ENCODE measurements at regions not wholly inside any gene's neighbourhood (a gene's known extent, or its start where the extent isn't known, plus 50 kb on each side); places are given as distances from the start of the nearest gene placed in this dataset.

DNA sequence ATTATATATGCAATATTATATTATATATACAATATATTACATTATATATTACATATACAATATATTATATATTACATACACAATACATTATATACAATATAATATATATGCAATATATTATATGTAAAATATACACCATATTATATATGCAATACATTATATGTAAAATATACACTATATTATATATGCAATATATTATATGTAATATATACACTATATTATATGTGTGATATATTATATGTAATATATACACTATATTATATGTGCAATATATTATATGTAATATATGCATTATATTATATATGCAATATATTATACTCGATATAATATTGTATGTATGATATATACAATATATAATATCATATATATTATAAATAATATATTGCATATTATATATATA is 457.4 kb downstream of the SMARCA1 start:
- Histone ChIP-seq H3K36me3 (ENCODE audit: insufficient read depth, low read length) (no peaks in the 10 kb centered on the region), H3K4me1 (ENCODE audit: insufficient read depth, low read length, severe bottlenecking) (no peaks in the 10 kb centered on the region), H3K79me2 (ENCODE audit: insufficient read depth, low read length) (no peaks in the 10 kb centered on the region), H3K27me3 (ENCODE audit: insufficient read depth, low read length) (no peaks in the 10 kb centered on the region), H3K9me3 (ENCODE audit: low read length) (no peaks in the 10 kb centered on the region), H3K27ac (ENCODE audit: low read depth, low read length, poor library complexity, severe bottlenecking) (no peak overlapping the region), H3K9me2 (ENCODE audit: low read depth, low read length) (no peaks in the 10 kb centered on the region), H3K4me3 (ENCODE audit: low read depth, low read length, poor library complexity, severe bottlenecking) (no peak overlapping the region), H3F3A (ENCODE audit: insufficient read depth, low read length) (no peaks in the 10 kb centered on the region), H4K20me1 (ENCODE audit: insufficient read depth, low read length) (no peaks in the 10 kb centered on the region), H3K4me2 (ENCODE audit: low read length) (no peak overlapping the region), H2AFZ (ENCODE audit: low read length) (no peak overlapping the region), H3K9ac (ENCODE audit: low read length) (no peak overlapping the region)
- TF ChIP-seq EZH2 (IDR thresholded peaks at IDR 0.05; ENCODE audit: borderline replicate concordance, low read length): no peak
- TF ChIP-seq, protein P1, sequence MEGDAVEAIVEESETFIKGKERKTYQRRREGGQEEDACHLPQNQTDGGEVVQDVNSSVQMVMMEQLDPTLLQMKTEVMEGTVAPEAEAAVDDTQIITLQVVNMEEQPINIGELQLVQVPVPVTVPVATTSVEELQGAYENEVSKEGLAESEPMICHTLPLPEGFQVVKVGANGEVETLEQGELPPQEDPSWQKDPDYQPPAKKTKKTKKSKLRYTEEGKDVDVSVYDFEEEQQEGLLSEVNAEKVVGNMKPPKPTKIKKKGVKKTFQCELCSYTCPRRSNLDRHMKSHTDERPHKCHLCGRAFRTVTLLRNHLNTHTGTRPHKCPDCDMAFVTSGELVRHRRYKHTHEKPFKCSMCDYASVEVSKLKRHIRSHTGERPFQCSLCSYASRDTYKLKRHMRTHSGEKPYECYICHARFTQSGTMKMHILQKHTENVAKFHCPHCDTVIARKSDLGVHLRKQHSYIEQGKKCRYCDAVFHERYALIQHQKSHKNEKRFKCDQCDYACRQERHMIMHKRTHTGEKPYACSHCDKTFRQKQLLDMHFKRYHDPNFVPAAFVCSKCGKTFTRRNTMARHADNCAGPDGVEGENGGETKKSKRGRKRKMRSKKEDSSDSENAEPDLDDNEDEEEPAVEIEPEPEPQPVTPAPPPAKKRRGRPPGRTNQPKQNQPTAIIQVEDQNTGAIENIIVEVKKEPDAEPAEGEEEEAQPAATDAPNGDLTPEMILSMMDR (IDR thresholded peaks at IDR 0.05; ENCODE audit: low read length): no peak

DNA sequence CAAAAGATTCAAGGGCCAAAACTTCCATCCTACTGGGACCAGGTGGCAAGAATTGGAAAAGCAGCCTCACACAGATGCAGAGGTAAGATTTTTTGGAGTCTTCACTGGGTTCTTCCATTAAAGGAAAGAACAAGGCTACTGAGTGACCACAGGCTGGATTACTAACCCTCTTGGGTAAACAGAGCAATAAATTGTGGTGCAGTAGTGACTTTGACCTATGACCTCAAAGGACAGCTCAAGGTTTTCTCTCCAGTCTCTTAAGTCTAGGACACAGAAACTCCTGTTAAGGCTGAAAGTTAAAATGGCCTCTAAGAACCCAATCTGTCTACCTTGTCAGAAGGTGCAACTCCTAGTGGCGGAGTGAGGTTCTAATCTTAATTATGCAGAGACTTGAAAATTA is 464.9 kb downstream of the SMARCA1 start:
- Histone ChIP-seq H3K4me2 (ENCODE audit: low read length) (no peak overlapping the region), H3F3A (ENCODE audit: insufficient read depth, low read length) (no peaks in the 10 kb centered on the region), H4K20me1 (ENCODE audit: insufficient read depth, low read length) (no peaks in the 10 kb centered on the region), H2AFZ (ENCODE audit: low read length) (no peak overlapping the region), H3K4me1 (ENCODE audit: insufficient read depth, low read length, severe bottlenecking) (no peaks in the 10 kb centered on the region), H3K79me2 (ENCODE audit: insufficient read depth, low read length) (no peaks in the 10 kb centered on the region), H3K9me2 (ENCODE audit: low read depth, low read length) (no peaks in the 10 kb centered on the region), H3K36me3 (ENCODE audit: insufficient read depth, low read length) (no peaks in the 10 kb centered on the region), H3K9me3 (ENCODE audit: low read length) (no peaks in the 10 kb centered on the region), H3K27ac (ENCODE audit: low read depth, low read length, poor library complexity, severe bottlenecking) (no peak overlapping the region), H3K9ac (ENCODE audit: low read length) (no peak overlapping the region), H3K27me3 (ENCODE audit: insufficient read depth, low read length) (no peaks in the 10 kb centered on the region), H3K4me3 (ENCODE audit: low read depth, low read length, poor library complexity, severe bottlenecking) (no peak overlapping the region)
- no peak for TF ChIP-seq EZH2 (IDR thresholded peaks at IDR 0.05; ENCODE audit: borderline replicate concordance, low read length)
- TF ChIP-seq, protein P1 (IDR thresholded peaks at IDR 0.05; ENCODE audit: low read length): no peak

GRCh38 chrX:129043138-129043537 is 480.2 kb downstream of the SMARCA1 start:
- Histone ChIP-seq H3F3A (ENCODE audit: insufficient read depth, low read length) (no peaks in the 10 kb centered on the region), H3K9me2 (ENCODE audit: low read depth, low read length) (no peaks in the 10 kb centered on the region), H3K9ac (ENCODE audit: low read length) (no peak overlapping the region), H3K27ac (ENCODE audit: low read depth, low read length, poor library complexity, severe bottlenecking) (no peak overlapping the region), H4K20me1 (ENCODE audit: insufficient read depth, low read length) (no peaks in the 10 kb centered on the region), H3K4me1 (ENCODE audit: insufficient read depth, low read length, severe bottlenecking) (no peaks in the 10 kb centered on the region), H3K4me2 (ENCODE audit: low read length) (no peak overlapping the region), H3K9me3 (ENCODE audit: low read length) (no peaks in the 10 kb centered on the region), H3K79me2 (ENCODE audit: insufficient read depth, low read length) (no peaks in the 10 kb centered on the region), H3K36me3 (ENCODE audit: insufficient read depth, low read length) (no peaks in the 10 kb centered on the region), H2AFZ (ENCODE audit: low read length) (no peak overlapping the region), H3K27me3 (ENCODE audit: insufficient read depth, low read length) (no peaks in the 10 kb centered on the region), H3K4me3 (ENCODE audit: low read depth, low read length, poor library complexity, severe bottlenecking) (no peak overlapping the region)
- TF ChIP-seq, protein P1 (IDR thresholded peaks at IDR 0.05; ENCODE audit: low read length): no peak
- no peak for TF ChIP-seq EZH2 (IDR thresholded peaks at IDR 0.05; ENCODE audit: borderline replicate concordance, low read length)

Measured in OCI-LY1 (cell line).